NCI-H2196 (cell line): ENCODE measurements at regions not wholly inside any gene's neighbourhood (a gene's known extent, or its start where the extent isn't known, plus 50 kb on each side); places are given as distances from the start of the nearest gene placed in this dataset.

ENCODE experiments used
- DNase-seq: peaks from one replicate; lab custom pipeline; 2025; ENCODE audit not compliant: unreplicated experiment; lab: John Stamatoyannopoulos, UW

DNA sequence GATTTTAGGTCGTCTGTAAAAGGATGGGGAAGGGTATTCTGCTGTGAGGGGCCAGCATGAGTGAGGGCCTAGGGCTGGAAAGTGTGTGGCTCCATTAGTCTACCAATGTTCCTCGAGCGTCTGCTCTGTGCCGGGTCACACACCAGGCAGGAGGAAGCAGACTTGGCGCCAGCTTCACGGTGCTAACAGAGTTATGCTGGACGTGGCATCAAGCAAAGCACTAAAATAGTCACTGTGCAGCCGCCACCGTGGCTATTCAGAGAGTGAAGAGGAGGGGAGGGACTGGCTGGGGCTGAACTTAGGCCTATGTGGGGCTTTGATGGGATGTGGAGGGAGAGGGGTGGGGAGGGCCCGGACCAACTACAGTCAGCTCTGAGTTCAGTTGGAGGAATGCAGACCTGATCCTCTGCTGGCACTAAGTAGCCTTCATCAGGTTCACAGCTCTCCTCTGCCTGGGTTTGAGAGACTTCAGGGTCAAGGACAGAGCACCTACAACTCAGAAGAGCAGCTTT is 83.9 kb upstream of the MSX1 start:
- DNase-seq = no peak

DNA sequence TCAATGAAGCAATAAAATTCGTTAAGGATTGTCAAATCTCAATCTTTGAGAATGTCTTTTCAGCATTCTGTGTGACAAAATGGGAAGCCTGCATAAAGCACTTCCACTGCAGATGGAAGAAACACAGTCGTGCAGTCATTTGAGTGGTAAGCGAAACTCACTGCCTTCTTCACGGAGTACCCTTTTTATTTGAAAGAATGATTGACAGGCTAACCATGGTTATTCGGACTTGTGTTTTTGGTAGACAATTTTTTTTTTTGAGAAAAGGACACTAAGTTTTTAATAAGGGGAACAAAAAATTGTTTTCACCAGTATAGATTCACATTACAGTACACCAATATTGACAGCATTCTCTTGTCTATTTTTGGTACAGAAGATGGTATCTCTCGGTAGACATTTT is 86.9 kb upstream of the MSX1 start:
- no peak for DNase-seq

GRCh38 chr4:4771160-4771559 is 88.3 kb upstream of the MSX1 start:
- DNase-seq = no peak

- no peak for DNase-seq
Observed at GRCh38 chr4:4770610-4771009, 88.9 kb upstream of the MSX1 start.

GRCh38 chr4:4766564-4766963 is 92.9 kb upstream of the MSX1 start:
- no peak for DNase-seq

GRCh38 chr4:4765811-4766210 is 93.7 kb upstream of the MSX1 start:
- DNase-seq = no peak

- DNase-seq = no peak
Observed at GRCh38 chr4:4764558-4764905, 94.9 kb upstream of the MSX1 start.

DNA sequence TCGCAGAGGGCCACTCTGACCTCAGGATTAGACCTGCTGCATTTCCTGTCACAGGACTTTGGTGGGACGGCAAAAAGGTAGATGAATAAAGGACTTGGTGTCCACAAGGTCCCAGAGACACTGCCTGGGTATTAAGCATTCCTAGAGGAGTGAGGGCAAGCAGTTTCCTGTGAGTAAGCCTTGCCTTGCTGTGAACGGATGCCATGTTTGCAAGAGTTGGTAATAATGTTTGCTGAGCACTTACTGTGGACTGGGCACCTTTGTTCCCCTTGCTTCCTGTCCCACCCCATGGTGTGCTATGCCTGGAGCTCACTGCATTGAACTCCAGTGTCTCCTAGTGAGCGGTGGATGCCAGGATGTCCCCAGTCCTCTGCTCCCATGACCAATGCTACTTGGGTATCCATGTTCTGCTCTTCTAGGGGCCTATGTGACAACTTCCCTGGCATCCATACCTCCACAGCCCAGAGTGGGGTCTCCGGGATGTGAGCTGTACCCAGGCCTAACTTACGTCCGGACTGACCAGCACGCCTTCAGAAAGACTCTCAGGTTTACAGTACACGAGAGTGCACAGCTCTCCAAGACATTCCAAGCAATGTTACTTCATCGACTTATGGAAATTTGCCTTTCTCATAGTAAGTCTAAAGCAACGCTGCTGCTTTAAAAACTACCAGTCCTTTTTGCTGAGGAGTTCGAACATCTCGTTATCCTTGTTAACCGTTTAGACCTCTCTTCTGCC is 95.5 kb upstream of the MSX1 start:
- DNase-seq = no peak

GRCh38 chr4:4762909-4763821 is 96.3 kb upstream of the MSX1 start:
- DNase-seq = no peak

DNA sequence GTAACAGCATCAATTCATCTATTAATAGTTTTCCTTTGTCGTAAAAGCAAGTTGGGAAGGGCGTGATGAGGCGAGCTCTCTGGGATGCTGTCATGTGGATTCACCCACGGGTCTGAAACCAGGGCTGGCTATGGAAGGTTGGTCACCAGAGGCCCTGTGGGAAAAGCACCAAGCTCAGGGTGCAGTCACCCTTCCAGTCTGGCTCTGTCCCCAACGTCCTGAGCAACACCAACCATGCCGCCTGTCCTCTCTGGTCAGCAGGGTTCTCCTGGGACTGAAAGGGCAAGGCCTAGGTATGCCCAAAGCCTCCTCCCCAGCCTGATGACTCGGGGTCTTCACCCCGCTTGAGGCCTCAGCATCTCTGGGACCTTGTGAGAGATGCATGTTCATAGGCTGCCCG is 97.2 kb upstream of the MSX1 start:
- DNase-seq = no peak

- DNase-seq = no peak
Observed at GRCh38 chr4:4761128-4761982, 98.1 kb upstream of the MSX1 start.

DNA sequence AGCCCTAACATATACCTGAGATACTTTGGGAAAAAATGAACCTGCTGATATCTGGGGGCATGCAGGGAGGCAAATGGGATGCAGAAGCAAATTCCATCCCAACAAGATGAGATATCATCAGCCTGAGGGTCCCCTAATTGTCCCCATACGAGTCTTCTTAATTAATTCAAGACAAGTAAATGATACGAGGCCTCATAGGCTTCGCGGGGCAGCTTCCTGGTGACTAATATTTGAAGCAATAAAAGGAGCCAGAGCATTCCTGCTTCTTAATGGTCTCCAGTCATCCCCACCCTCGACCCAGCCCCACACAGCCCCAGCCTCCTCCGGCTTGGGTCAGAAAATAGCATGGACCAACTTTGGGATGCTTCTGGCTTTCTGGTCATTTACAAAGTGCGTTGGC is 99.6 kb upstream of the MSX1 start:
- DNase-seq = no peak

GRCh38 chr4:4759232-4759631 is 100.2 kb upstream of the MSX1 start:
- no peak for DNase-seq

- no peak for DNase-seq
Observed at GRCh38 chr4:4758681-4759080, 100.8 kb upstream of the MSX1 start.

DNA sequence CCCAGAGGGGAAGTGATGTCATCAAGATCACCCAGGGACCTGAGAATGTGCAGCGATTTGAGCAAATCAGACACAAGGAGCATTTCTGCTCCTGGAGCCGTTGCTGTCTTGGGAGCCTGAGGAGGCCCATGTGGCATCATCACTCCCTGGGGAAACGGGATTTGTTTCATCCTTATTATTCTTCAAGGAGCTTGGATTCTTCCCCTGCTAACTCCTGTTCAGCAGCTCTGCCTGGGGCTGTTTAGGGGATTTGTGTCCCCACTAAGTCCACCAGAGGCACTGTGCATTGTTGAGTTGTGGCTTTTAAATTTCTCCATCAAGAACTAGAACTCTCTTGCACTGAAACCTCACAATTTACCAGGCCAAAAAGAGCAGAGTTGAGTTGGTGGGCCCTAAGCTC is 104.2 kb upstream of the MSX1 start:
- DNase-seq = no peak

- DNase-seq = no peak
Observed at GRCh38 chr4:4754641-4755040, 104.8 kb upstream of the MSX1 start.

GRCh38 chr4:4753643-4754042 is 105.8 kb upstream of the MSX1 start:
- no peak for DNase-seq

DNA sequence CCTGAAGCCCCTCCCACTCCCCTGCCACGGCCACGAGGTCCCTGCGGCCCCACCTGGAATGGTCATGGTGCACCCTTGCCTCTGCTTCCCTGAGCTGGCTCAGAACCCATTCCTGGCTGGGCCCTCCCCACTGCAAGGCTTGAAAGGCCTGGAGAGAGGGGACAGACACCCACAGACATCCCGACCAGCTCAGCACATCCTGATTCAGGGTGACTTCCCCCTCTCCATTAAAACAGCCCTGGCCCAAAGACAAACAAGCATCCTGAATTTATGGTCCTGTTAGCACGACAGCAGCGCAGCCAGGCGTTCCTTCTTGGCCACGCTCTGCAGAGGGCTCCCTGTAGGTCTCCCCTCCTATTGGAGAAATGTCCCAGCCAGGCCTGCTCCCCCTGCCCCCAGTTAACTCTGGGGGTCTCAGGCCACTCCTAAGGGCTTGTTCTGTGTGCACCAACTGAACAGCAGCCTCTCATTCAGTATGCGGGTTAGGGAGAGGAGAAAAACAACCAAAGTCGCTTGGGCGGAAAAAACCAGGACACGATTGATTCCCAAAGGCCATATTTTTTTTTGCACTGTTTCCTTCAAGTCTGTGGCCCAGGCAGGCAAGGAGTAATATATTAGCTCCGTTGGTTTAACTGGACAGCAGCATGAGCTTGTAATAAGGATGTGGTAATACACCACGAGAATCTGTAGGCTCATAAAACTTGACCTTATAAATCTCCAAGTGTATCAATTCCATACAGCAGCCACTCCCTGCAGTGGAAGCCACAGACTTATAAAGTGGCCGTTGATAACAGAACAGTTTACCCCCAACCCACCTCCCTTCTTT is 106.7 kb upstream of the MSX1 start:
- no peak for DNase-seq

DNA sequence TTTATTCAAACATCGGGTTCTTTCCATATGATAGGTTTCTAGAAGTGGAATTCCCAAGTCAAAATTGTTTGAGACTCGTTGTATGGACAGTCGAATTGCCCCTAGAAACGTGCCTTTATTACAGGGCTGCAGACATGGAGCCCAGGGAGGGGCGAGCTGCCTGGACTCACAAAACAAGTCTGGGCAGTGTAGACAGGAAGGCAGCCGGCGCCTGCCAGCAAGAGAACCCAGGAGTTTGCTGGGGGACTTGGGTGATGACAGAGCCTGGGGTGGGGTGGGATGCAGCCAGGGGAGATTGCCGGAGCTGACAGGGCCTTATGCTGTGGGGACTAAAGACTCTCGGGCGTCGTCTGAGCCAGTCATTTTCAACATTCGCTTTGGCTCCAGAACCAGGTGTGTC is 107.4 kb upstream of the MSX1 start:
- DNase-seq = no peak

DNA sequence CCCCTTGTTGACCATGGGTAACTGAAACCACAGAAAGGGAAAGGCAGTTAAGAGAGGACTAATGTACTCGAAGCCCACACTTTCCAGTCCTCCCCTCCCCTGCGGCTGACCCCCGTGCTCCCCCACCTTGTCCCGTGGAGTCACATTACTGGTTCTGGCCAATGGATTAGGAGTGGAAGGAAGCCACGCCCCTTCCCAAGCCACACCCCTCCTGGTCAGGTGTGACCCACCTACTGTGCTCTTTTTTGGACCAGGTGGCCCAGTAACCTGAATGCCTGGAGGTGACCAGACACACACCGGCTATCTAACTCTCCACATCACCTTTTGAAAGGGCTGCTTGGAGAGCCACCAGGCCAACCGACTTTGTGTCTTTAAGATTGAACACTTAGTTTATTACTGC is 109.3 kb upstream of the MSX1 start:
- DNase-seq = no peak

DNA sequence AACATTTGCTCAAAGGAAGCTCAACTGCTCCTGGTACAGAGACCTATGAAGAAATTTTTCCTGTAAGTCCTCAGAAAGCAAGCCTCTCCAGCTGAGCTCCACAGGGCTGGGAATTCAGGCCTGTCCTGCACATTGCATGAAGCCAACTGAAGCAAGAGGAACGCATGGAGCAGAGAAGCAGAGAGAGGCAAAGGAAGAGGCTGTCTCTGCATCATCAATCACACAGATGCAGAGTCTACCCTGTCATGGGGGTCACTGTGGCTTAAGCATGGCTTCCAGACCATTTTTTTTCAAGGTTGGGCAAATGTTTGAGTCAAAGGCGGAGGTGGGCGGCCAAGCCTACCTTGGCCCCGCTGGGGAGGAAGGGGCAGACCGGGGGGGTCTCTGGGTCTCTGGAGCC is 110.3 kb upstream of the MSX1 start:
- no peak for DNase-seq
